Fibroblast of skin of scalp (primary cell): ENCODE measurements at regions not wholly inside any gene's neighbourhood (a gene's known extent, or its start where the extent isn't known, plus 50 kb on each side); places are given as distances from the start of the nearest gene placed in this dataset.

Experiments
- DNase-seq: peaks from one replicate; pipeline ENCODE4 v3.0.0-alpha.2; 2013

DNA sequence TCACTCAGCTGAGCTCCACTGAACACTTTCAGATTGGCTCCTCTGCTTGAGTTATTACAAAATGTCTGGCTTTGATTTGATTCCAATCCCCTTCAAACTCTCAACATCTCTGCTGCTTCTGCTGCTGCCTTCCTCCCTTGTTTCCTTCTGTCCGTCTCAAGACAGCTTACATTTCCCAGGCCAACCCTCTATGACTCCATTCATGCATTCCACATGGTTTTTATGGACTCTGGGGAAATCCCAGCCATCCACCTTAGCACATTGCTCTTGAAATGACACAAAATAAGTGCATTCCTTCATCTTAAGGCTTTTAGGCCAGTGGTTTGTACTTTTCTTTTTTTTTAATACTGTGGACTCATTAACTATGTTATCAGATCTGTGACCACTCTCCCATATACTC, 68.5 kb upstream of the TMEM164 start:
- DNase-seq = peak; percentile 5

DNA sequence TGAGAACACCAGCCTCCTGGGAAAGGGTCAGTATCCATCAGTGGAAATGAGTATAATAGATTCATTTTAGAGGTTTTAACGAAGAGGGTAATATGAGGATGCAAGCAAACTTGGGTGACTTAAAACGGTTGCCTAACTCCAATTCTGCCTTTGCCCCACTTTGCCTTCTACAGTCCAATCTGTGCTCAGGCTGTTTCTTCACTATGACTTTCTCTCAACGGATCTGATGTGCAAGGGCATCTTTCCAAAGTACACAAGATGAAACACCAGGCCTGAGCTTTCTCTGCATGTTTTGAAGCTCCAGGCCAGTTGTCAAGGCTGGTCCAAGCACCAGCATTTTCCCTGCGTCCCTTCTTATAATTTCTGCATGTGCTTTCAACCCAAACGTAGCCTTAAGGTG, 68.0 kb upstream of the TMEM164 start:
- no peak for DNase-seq

- no peak for DNase-seq
Measured at GRCh38 chrX:109936114-109936513, 66.8 kb upstream of the TMEM164 start.

DNA sequence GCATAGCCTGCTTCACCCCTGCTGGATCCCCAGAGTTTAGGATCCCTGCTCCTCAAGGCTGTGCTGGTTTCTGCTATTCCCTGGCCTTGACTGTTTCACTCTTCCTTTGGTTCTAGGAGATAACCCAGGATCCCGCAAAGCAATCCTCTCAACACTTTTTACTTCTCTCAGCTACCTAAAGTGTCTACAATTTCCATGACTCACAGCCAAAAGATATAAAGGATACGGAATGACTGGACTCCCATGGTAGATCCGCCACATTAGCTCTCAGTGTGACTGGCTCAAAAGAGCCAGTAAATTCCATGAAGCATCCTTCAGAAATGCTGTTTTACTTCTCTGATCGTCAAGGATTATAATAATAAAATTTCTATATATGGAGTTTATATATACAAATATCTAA, 66.3 kb upstream of the TMEM164 start:
- DNase-seq = no peak

GRCh38 chrX:109939498-109939897, 63.4 kb upstream of the TMEM164 start:
- DNase-seq = no peak

GRCh38 chrX:109940411-109940810, 62.5 kb upstream of the TMEM164 start:
- DNase-seq = no peak

DNA sequence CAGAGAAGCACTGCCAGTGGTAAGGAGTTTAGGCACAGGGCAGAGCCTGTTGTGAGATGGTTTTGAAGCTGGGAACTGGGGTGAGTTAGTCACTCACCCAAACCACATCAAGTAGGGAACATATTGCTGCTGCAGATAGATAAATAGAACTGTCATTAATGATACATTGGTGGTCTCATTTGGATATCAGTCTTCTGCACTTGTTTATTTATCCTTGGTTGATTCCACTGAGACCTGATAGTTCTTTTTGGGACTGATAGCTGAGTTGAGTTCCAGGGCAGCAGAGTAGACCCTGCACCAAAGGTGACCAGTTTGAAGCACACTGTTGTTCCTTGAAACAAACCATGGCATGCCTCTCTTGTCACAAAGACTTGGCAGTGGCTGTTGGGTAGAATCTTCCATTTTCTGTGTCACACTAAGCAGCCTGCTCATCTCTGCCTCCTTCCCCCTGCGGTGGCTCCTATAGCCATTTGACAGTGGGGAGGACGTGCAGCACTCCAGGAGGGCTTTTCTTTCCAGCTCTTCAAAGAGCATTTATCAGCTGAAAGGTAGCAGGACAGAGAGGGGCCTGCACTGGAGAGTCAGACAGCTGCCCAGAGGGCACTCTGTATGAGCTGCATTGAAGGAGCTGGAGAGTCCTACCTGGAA, 59.7 kb upstream of the TMEM164 start:
- no peak for DNase-seq

- no peak for DNase-seq
Measured at GRCh38 chrX:109943740-109944092, 59.2 kb upstream of the TMEM164 start.

- no peak for DNase-seq
Measured at GRCh38 chrX:109952050-109952449, 50.9 kb upstream of the TMEM164 start.

DNA sequence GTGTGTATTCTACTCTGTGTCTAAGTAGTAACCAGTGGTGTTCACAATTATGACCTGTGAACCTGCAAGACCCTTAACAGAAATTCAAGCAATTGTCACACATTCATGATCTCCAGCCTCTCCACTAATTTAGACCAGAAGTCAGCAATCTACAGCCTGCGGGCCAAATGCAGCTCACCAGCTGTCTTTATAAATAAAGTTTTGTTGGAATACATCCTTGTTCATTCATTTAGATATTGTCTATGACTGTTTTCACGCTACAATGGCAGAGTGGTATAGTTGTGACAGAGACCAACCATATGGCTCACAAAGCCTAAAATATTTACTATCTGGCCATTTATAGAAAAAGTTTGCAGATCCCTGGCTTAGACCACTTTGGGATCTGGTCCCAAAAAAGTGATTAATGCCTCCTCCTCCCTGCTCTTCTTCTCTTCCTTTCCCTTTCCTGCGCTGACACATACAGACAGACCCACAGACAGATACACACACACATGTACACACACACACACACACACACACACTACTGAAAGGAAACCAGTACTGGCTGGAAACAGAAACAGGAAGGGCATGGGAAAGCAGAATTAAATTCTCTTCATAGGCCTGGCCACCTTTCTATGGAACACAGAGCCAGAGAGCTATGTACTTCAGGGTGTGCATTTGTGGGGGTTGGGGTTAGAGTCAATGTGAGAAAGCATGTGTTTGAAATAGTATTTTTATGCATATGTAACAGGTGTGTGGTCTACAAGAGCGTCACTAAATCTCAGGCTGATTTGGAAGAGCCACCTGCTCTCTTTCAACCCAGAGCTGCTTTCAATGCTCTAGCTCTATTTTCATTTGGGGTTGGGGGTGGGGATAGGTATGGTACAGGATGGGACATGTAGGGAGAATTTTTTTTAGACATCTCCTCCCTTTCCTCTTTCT, 49.7 kb upstream of the TMEM164 start:
- DNase-seq = no peak
